SK-N-SH treated with all-trans-retinoic acid at 6 μM for 48 hours (cell line): ENCODE measurements at regions not wholly inside any gene's neighbourhood (a gene's known extent, or its start where the extent isn't known, plus 50 kb on each side); places are given as distances from the start of the nearest gene placed in this dataset.

Source experiments
- ATAC-seq: fragments of 200-7000 bp; cut with Tn5 transposase; 3 replicates; pipeline ENCODE4 v1.9.1; 2020; ENCODE audit warnings: mild to moderate bottlenecking, moderate library complexity
- ARNTL ChIP-seq: fragments of 450-650 bp; formaldehyde crosslinking; IDR thresholded peaks from 2 replicates; pipeline ENCODE4 v1.5.0; 2020; ENCODE audit warnings: low read depth, mild to moderate bottlenecking, moderate library complexity, borderline replicate concordance
- BACH2 ChIP-seq: fragments of 250-450 bp; sonication (Bioruptor Pico); IDR thresholded peaks from 2 replicates; pipeline ENCODE4 v1.9.0; 2021; ENCODE audit warnings: mild to moderate bottlenecking, borderline replicate concordance
- CSDC2 ChIP-seq: fragments of 250-450 bp; sonication (Bioruptor Pico); IDR thresholded peaks from 2 replicates; pipeline ENCODE4 v1.5.0; 2020; ENCODE audit warnings: mild to moderate bottlenecking, moderate library complexity
- ESRRG ChIP-seq: fragments of 250-450 bp; sonication (Bioruptor Pico); IDR thresholded peaks from 2 replicates; pipeline ENCODE4 v1.6.1; 2021; ENCODE audit warnings: mild to moderate bottlenecking
- GLIS3 ChIP-seq: fragments of 250-450 bp; sonication (Bioruptor Pico); IDR thresholded peaks from 2 replicates; pipeline ENCODE4 v1.5.0; 2020; ENCODE audit warnings: mild to moderate bottlenecking, moderate library complexity
- ISL1 ChIP-seq: fragments of 250-450 bp; sonication (Bioruptor Pico); IDR thresholded peaks from 2 replicates; pipeline ENCODE4 v2.1.2; 2022; ENCODE audit warnings: mild to moderate bottlenecking, moderate library complexity
- OSR1 ChIP-seq: fragments of 250-450 bp; sonication (Bioruptor Pico); IDR thresholded peaks from 2 replicates; pipeline ENCODE4 v1.8.0; 2022; ENCODE audit warnings: moderate library complexity, mild to moderate bottlenecking, inconsistent platforms
- PPARA ChIP-seq: fragments of 250-450 bp; sonication (Bioruptor Pico); IDR thresholded peaks from 2 replicates; pipeline ENCODE4 v1.5.0; 2020; ENCODE audit warnings: mild to moderate bottlenecking, borderline replicate concordance
- RARB ChIP-seq: fragments of 250-450 bp; sonication (Bioruptor Pico); IDR thresholded peaks from 2 replicates; pipeline ENCODE4 v1.8.0; 2021; ENCODE audit warnings: mild to moderate bottlenecking, moderate library complexity
- SNAI2 ChIP-seq: fragments of 250-450 bp; sonication (Bioruptor Pico); IDR thresholded peaks from 2 replicates; pipeline ENCODE4 v1.5.0; 2020; ENCODE audit warnings: mild to moderate bottlenecking, moderate library complexity
- TCF4 ChIP-seq: fragments of 250-450 bp; sonication (Bioruptor Pico); IDR thresholded peaks from 2 replicates; pipeline ENCODE4 v1.8.0; 2021; ENCODE audit warnings: mild to moderate bottlenecking, moderate library complexity, borderline replicate concordance
- TOX ChIP-seq: fragments of 250-450 bp; sonication (Bioruptor Pico); IDR thresholded peaks from 2 replicates; pipeline ENCODE4 v1.8.0; 2021; ENCODE audit warnings: mild to moderate bottlenecking, moderate library complexity, borderline replicate concordance
- ZC3H10 ChIP-seq: fragments of 250-450 bp; sonication (Bioruptor Pico); IDR thresholded peaks from 2 replicates; pipeline ENCODE4 v1.5.1; 2021; ENCODE audit warnings: mild to moderate bottlenecking, moderate library complexity
- ZFP3 ChIP-seq: fragments of 250-450 bp; sonication (Bioruptor Pico); IDR thresholded peaks from 2 replicates; pipeline ENCODE4 v1.5.0; 2020; ENCODE audit warnings: mild to moderate bottlenecking, moderate library complexity
- ZFP30 ChIP-seq: fragments of 450-650 bp; formaldehyde crosslinking; IDR thresholded peaks from 2 replicates; pipeline ENCODE4 v1.5.0; 2022; ENCODE audit warnings: mild to moderate bottlenecking, moderate library complexity
- ZNF70 ChIP-seq: fragments of 450-650 bp; formaldehyde crosslinking; IDR thresholded peaks from 2 replicates; pipeline ENCODE4 v1.5.0; 2020; ENCODE audit warnings: mild to moderate bottlenecking, moderate library complexity
- ZNF8 ChIP-seq: fragments of 450-650 bp; formaldehyde crosslinking; IDR thresholded peaks from 2 replicates; pipeline ENCODE4 v1.5.0; 2020; ENCODE audit warnings: mild to moderate bottlenecking, moderate library complexity
- TF ChIP-seq, protein P1 (sequence below): fragments of 250-450 bp; sonication (Bioruptor Pico); IDR thresholded peaks from 2 replicates; pipeline ENCODE4 v1.8.0; 2021; ENCODE audit warnings: low read depth, mild to moderate bottlenecking, moderate library complexity, borderline replicate concordance
- TF ChIP-seq, protein P2 (sequence below): fragments of 250-450 bp; sonication (Bioruptor Pico); IDR thresholded peaks from 2 replicates; pipeline ENCODE4 v1.5.1; 2021; ENCODE audit warnings: mild to moderate bottlenecking, moderate library complexity
- TF ChIP-seq, protein P3 (sequence below): fragments of 250-450 bp; sonication (Bioruptor Pico); IDR thresholded peaks from 2 replicates; pipeline ENCODE4 v1.5.0; 2020; ENCODE audit warnings: mild to moderate bottlenecking, moderate library complexity
- TF ChIP-seq, protein P4 (sequence below): fragments of 250-450 bp; sonication (Bioruptor Pico); IDR thresholded peaks from 2 replicates; pipeline ENCODE4 v1.8.0; 2020; ENCODE audit warnings: mild to moderate bottlenecking, moderate library complexity, borderline replicate concordance
- TF ChIP-seq, protein P5 (sequence below): fragments of 250-450 bp; sonication (Bioruptor Pico); IDR thresholded peaks from 2 replicates; pipeline ENCODE4 v1.5.1; 2020; ENCODE audit warnings: low read depth, mild to moderate bottlenecking, moderate library complexity

DNA sequence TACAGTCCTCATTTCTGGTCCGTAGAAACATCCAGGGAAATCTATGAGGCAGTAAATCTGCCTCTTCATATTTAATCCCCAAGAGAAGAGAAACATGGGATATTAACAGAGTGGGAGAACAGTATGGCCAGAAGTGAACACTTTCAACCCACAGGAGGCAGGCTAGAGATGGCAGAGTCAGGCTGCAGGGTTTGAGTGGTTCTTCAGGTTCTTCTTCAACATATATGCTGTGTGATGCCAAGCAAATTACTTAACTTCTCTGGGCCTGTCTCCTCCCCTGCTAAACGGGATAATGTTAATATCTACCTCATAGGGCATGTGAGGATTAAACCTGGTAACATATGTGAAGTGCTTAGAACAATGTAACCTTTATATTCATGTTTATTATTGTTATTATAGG is 321.8 kb downstream of the PSAT1 start:
- TF ChIP-seq ZC3H10 (CRISPR knock-in tag), result no peak
- TF ChIP-seq BACH2 (CRISPR knock-in tag), result no peak
- no peak for TF ChIP-seq TCF4 (CRISPR knock-in tag)
- TF ChIP-seq ISL1 (CRISPR knock-in tag), result no peak
- TF ChIP-seq, protein P1, sequence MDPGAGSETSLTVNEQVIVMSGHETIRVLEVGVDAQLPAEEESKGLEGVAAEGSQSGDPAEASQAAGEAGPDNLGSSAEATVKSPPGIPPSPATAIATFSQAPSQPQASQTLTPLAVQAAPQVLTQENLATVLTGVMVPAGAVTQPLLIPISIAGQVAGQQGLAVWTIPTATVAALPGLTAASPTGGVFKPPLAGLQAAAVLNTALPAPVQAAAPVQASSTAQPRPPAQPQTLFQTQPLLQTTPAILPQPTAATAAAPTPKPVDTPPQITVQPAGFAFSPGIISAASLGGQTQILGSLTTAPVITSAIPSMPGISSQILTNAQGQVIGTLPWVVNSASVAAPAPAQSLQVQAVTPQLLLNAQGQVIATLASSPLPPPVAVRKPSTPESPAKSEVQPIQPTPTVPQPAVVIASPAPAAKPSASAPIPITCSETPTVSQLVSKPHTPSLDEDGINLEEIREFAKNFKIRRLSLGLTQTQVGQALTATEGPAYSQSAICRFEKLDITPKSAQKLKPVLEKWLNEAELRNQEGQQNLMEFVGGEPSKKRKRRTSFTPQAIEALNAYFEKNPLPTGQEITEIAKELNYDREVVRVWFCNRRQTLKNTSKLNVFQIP (CRISPR knock-in tag), result no peak
- TF ChIP-seq ESRRG (CRISPR knock-in tag), result no peak
- TF ChIP-seq, protein P2, sequence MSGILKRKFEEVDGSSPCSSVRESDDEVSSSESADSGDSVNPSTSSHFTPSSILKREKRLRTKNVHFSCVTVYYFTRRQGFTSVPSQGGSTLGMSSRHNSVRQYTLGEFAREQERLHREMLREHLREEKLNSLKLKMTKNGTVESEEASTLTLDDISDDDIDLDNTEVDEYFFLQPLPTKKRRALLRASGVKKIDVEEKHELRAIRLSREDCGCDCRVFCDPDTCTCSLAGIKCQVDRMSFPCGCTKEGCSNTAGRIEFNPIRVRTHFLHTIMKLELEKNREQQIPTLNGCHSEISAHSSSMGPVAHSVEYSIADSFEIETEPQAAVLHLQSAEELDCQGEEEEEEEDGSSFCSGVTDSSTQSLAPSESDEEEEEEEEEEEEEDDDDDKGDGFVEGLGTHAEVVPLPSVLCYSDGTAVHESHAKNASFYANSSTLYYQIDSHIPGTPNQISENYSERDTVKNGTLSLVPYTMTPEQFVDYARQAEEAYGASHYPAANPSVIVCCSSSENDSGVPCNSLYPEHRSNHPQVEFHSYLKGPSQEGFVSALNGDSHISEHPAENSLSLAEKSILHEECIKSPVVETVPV (CRISPR knock-in tag), result no peak
- TF ChIP-seq ZNF70 (CRISPR knock-in tag), result no peak
- TF ChIP-seq ZFP30, result no peak
- no peak for TF ChIP-seq CSDC2 (CRISPR knock-in tag)
- no peak for TF ChIP-seq TOX (CRISPR knock-in tag)
- TF ChIP-seq, protein P3, sequence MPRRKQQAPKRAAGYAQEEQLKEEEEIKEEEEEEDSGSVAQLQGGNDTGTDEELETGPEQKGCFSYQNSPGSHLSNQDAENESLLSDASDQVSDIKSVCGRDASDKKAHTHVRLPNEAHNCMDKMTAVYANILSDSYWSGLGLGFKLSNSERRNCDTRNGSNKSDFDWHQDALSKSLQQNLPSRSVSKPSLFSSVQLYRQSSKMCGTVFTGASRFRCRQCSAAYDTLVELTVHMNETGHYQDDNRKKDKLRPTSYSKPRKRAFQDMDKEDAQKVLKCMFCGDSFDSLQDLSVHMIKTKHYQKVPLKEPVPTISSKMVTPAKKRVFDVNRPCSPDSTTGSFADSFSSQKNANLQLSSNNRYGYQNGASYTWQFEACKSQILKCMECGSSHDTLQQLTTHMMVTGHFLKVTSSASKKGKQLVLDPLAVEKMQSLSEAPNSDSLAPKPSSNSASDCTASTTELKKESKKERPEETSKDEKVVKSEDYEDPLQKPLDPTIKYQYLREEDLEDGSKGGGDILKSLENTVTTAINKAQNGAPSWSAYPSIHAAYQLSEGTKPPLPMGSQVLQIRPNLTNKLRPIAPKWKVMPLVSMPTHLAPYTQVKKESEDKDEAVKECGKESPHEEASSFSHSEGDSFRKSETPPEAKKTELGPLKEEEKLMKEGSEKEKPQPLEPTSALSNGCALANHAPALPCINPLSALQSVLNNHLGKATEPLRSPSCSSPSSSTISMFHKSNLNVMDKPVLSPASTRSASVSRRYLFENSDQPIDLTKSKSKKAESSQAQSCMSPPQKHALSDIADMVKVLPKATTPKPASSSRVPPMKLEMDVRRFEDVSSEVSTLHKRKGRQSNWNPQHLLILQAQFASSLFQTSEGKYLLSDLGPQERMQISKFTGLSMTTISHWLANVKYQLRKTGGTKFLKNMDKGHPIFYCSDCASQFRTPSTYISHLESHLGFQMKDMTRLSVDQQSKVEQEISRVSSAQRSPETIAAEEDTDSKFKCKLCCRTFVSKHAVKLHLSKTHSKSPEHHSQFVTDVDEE, result no peak
- no peak for TF ChIP-seq SNAI2 (CRISPR knock-in tag)
- no peak for TF ChIP-seq ZFP3 (CRISPR knock-in tag)
- TF ChIP-seq RARB (CRISPR knock-in tag), result no peak
- TF ChIP-seq ARNTL (CRISPR knock-in tag), result no peak
- no peak for TF ChIP-seq GLIS3 (CRISPR knock-in tag)
- TF ChIP-seq OSR1 (CRISPR knock-in tag), result no peak
- TF ChIP-seq, protein P4, sequence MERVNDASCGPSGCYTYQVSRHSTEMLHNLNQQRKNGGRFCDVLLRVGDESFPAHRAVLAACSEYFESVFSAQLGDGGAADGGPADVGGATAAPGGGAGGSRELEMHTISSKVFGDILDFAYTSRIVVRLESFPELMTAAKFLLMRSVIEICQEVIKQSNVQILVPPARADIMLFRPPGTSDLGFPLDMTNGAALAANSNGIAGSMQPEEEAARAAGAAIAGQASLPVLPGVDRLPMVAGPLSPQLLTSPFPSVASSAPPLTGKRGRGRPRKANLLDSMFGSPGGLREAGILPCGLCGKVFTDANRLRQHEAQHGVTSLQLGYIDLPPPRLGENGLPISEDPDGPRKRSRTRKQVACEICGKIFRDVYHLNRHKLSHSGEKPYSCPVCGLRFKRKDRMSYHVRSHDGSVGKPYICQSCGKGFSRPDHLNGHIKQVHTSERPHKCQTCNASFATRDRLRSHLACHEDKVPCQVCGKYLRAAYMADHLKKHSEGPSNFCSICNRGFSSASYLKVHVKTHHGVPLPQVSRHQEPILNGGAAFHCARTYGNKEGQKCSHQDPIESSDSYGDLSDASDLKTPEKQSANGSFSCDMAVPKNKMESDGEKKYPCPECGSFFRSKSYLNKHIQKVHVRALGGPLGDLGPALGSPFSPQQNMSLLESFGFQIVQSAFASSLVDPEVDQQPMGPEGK (CRISPR knock-in tag), result no peak
- TF ChIP-seq PPARA (CRISPR knock-in tag), result no peak
- no peak for ATAC-seq

DNA sequence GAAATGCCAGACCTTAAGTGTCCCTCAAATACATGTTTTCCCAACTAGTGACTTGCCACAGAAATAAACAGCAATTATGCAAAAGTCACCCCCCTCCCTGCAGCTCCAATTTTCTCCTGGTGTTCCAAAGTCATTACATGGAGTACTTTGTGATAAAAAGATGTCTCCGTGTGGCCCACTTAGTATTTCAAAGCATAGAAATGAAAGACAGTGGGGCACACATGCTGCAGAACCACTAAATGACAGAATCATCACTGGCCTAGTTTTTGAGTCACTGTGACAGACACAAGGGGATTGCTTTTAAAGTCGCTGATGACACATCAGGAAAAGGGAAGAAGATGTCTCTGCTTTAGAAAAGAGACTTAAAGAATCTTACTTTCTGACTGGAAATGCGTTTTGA is 323.4 kb downstream of the PSAT1 start:
- peak; percentile 44 for ATAC-seq
- TF ChIP-seq ZFP30 (no peak), ZNF8 (CRISPR knock-in tag) (no peak), TCF4 (CRISPR knock-in tag) (no peak), CSDC2 (CRISPR knock-in tag) (no peak), ESRRG (CRISPR knock-in tag) (no peak), ZFP3 (CRISPR knock-in tag) (no peak), ISL1 (CRISPR knock-in tag) (no peak), ZNF70 (CRISPR knock-in tag) (no peak), TOX (CRISPR knock-in tag) (no peak), RARB (CRISPR knock-in tag) (no peak), BACH2 (CRISPR knock-in tag) (no peak)
- TF ChIP-seq, protein P2 (CRISPR knock-in tag), result no peak
- TF ChIP-seq, protein P3, result no peak
- TF ChIP-seq, protein P4 (CRISPR knock-in tag), result no peak
- TF ChIP-seq, protein P5, sequence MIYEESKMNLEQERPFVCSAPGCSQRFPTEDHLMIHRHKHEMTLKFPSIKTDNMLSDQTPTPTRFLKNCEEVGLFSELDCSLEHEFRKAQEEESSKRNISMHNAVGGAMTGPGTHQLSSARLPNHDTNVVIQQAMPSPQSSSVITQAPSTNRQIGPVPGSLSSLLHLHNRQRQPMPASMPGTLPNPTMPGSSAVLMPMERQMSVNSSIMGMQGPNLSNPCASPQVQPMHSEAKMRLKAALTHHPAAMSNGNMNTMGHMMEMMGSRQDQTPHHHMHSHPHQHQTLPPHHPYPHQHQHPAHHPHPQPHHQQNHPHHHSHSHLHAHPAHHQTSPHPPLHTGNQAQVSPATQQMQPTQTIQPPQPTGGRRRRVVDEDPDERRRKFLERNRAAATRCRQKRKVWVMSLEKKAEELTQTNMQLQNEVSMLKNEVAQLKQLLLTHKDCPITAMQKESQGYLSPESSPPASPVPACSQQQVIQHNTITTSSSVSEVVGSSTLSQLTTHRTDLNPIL (CRISPR knock-in tag), result no peak
